ENCODE measurements at regions not wholly inside any gene's neighbourhood (a gene's known extent, or its start where the extent isn't known, plus 50 kb on each side); places are given as distances from the start of the nearest gene placed in this dataset.

- no peak for TF ChIP-seq CTCF (IDR thresholded peaks at IDR 0.05; ENCODE audit: low read depth, low read length, missing control alignments)
- H3K4me3 ChIP-seq (ENCODE audit: low read depth, low read length), result no peak overlapping the region
- in situ Hi-C loops (cut with HindIII; ENCODE audit: low sequenced_read_pairs), result loop anchor here (5.0 kb wide), 1 partner anchor 83 kb away; no protein-coding TSS in a partner anchor
- DNase-seq (ENCODE audit: low read depth), result no peak
Measured at GRCh38 chr17:79429864-79430494, 180.9 kb downstream of the RBFOX3 start.

- TF ChIP-seq CTCF (IDR thresholded peaks at IDR 0.05; ENCODE audit: low read depth, low read length, missing control alignments), result no peak
- in situ Hi-C loops (cut with HindIII; ENCODE audit: low sequenced_read_pairs), result no loop called here
- H3K4me3 ChIP-seq (ENCODE audit: low read depth, low read length), result no peak overlapping the region
- no peak for DNase-seq (ENCODE audit: low read depth)
Measured at GRCh38 chr17:79428988-79429387, 181.9 kb downstream of the RBFOX3 start.

GRCh38 chr17:79427621-79428539 is 183.0 kb downstream of the RBFOX3 start:
- DNase-seq (ENCODE audit: low read depth), result no peak
- H3K4me3 ChIP-seq (ENCODE audit: low read depth, low read length), result no peak overlapping the region
- no peak for TF ChIP-seq CTCF (IDR thresholded peaks at IDR 0.05; ENCODE audit: low read depth, low read length, missing control alignments)
- in situ Hi-C loops (cut with HindIII; ENCODE audit: low sequenced_read_pairs), result no loop called here

GRCh38 chr17:79425686-79426085 is 185.2 kb downstream of the RBFOX3 start:
- H3K4me3 ChIP-seq (ENCODE audit: low read depth, low read length), result no peak overlapping the region
- in situ Hi-C loops (cut with HindIII; ENCODE audit: low sequenced_read_pairs), result no loop called here
- no peak for TF ChIP-seq CTCF (IDR thresholded peaks at IDR 0.05; ENCODE audit: low read depth, low read length, missing control alignments)
- no peak for DNase-seq (ENCODE audit: low read depth)

- DNase-seq (ENCODE audit: low read depth), result no peak
- no peak overlapping the region for H3K4me3 ChIP-seq (ENCODE audit: low read depth, low read length)
- no peak for TF ChIP-seq CTCF (IDR thresholded peaks at IDR 0.05; ENCODE audit: low read depth, low read length, missing control alignments)
- in situ Hi-C loops (cut with HindIII; ENCODE audit: low sequenced_read_pairs), result no loop called here
Measured at GRCh38 chr17:79424471-79425185, 186.2 kb downstream of the RBFOX3 start.

- no peak for DNase-seq (ENCODE audit: low read depth)
- no peak for TF ChIP-seq CTCF (IDR thresholded peaks at IDR 0.05; ENCODE audit: low read depth, low read length, missing control alignments)
- no peak overlapping the region for H3K4me3 ChIP-seq (ENCODE audit: low read depth, low read length)
- in situ Hi-C loops (cut with HindIII; ENCODE audit: low sequenced_read_pairs), result no loop called here
Measured at GRCh38 chr17:79423811-79424465, 186.9 kb downstream of the RBFOX3 start.
